ENCODE measurements at regions not wholly inside any gene's neighbourhood (a gene's known extent, or its start where the extent isn't known, plus 50 kb on each side); places are given as distances from the start of the nearest gene placed in this dataset.

DNA sequence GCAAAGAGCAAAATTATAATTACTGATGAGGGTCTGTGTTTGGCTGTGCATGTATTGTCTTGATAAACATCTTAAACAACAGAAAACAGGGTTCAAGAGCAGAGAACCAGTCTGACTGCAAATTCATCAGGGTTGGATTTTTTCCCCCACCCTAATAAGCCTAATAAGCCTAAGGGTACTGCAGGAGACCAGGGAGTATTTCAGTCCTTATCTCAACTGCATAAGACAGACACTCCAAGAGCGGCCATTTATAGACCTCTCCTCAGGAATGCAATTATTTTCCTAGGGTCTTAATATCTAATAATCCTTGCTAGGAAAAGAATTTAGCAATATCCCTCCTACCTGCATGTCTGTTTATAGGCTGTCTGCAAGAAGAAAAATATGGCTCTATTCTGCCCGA, 2011.5 kb upstream of the PCDH20 start:
- Histone ChIP-seq H3K4me2 (ENCODE audit: low read depth, low read length) (no peak overlapping the region), H3K4ac (ENCODE audit: low read depth, low read length) (no peak overlapping the region), H3K4me1 (ENCODE audit: control insufficient read depth, insufficient read depth, low read length) (peaks cover 1% of the 10 kb centered on the region; the same call in 1 of the 2 replicates), H3K79me1 (ENCODE audit: low read depth in 1 of 2, low read length in 2 of 2) (no peaks in the 10 kb centered on the region), H3K9me1 (ENCODE audit: insufficient read depth, low read length) (no peaks in the 10 kb centered on the region), H3K14ac (replicated peaks; ENCODE audit: low read depth, low read length) (no peak overlapping the region), H2BK120ac (ENCODE audit: low read depth, low read length) (no peak overlapping the region), H4K8ac (ENCODE audit: low read depth in 2 of 2, low read length in 2 of 2) (no peak overlapping the region), H4K91ac (ENCODE audit: insufficient read depth, low read depth, low read length) (no peak overlapping the region), H3K9ac (ENCODE audit: low read depth, low read length) (no peak overlapping the region), H2AK5ac (ENCODE audit: low read depth, low read length) (no peak overlapping the region), H3K23ac (ENCODE audit: low read depth, low read length) (no peak overlapping the region), H2BK15ac (ENCODE audit: low read depth, low read length) (no peak overlapping the region), H2BK20ac (ENCODE audit: low read depth, low read length) (no peak overlapping the region), H4K5ac (ENCODE audit: low read depth, low read length) (no peak overlapping the region), H2BK5ac (ENCODE audit: low read depth, low read length, poor library complexity, severe bottlenecking) (no peak overlapping the region), H4K20me1 (ENCODE audit: insufficient read depth, low read length) (no peaks in the 10 kb centered on the region), H2AK9ac (replicated peaks; ENCODE audit: low read depth, low read length, poor library complexity) (no peak overlapping the region), H3K56ac (ENCODE audit: extremely low read depth, insufficient read depth, low read length) (no peak overlapping the region), H3K27me3 (ENCODE audit: control insufficient read depth, insufficient read depth, low read length) (no peaks in the 10 kb centered on the region), H3K36me3 (ENCODE audit: control insufficient read depth, insufficient read depth, low read length) (no peaks in the 10 kb centered on the region), H3K9me3 (ENCODE audit: control insufficient read depth, insufficient read depth, low read length) (no peaks in the 10 kb centered on the region), H3K18ac (ENCODE audit: low read depth, low read length) (no peak overlapping the region), H2AFZ (replicated peaks; ENCODE audit: low read length, poor library complexity) (no peak overlapping the region), H3K4me3 (ENCODE audit: insufficient read depth, low read depth, low read length) (no peak overlapping the region), H3K27ac (ENCODE audit: insufficient read depth, low read length) (no peak overlapping the region)
- dilution Hi-C loops (cut with HindIII; ENCODE audit: low sequenced_read_pairs, unreplicated experiment) (no loop called here), intact Hi-C loops (cut with micrococcal nuclease) (no loop called here), in situ Hi-C loops (cut with MboI; ENCODE audit: low sequenced_read_pairs) (no loop called here)
- no TSS peak for BruUV-seq (replicated peaks)
- DNase-seq (no peak), ATAC-seq (ENCODE audit: low read depth) (no peak)
- TF ChIP-seq SMC3 (IDR thresholded peaks at IDR 0.05; ENCODE audit: low read depth, low read length) (no peak), MAFK (IDR thresholded peaks at IDR 0.05; ENCODE audit: low read depth, low read length) (no peak), MAZ (IDR thresholded peaks at IDR 0.05; ENCODE audit: borderline replicate concordance, low read depth, low read length) (no peak)
- WGBS, 2 experiments (ENCODE audit: extremely low coverage in 2 of 2, insufficient read length in 1 of 2) = no CpG with 5 or more reads among the region's 2 CpGs
- ChIA-PET CTCF (no interaction called here), POLR2A (ENCODE audit: unreplicated experiment) (no interaction called here)
